ENCODE measurements at regions not wholly inside any gene's neighbourhood (a gene's known extent, or its start where the extent isn't known, plus 50 kb on each side); places are given as distances from the start of the nearest gene placed in this dataset.

- Histone ChIP-seq H3K9me3 (replicated peaks; ENCODE audit: control insufficient read depth, insufficient read depth, low read length) (no peaks in the 10 kb centered on the region), H3K4me3 (replicated peaks in 1 of 3; ENCODE audit: insufficient read depth in 1 of 3, low read depth in 1 of 3, low read length in 3 of 3) (no peak overlapping the region), H3K79me2 (ENCODE audit: control insufficient read depth, insufficient read depth, low read length) (no peaks in the 10 kb centered on the region), H3K9me1 (replicated peaks; ENCODE audit: control insufficient read depth, extremely low read depth, insufficient read depth, low read length) (no peaks in the 10 kb centered on the region), H3K36me3 (ENCODE audit: control insufficient read depth in 2 of 2, extremely low read depth in 1 of 2, insufficient read depth in 2 of 2, low read length in 2 of 2) (no peaks in the 10 kb centered on the region), H3K4me2 (ENCODE audit: insufficient read depth, low read length) (no peak overlapping the region), H3K27ac (ENCODE audit: insufficient read depth, low read depth, low read length) (no peak overlapping the region), H4K20me1 (replicated peaks; ENCODE audit: control insufficient read depth, extremely low read depth, insufficient read depth, low read length) (no peaks in the 10 kb centered on the region), H3K27me3 (ENCODE audit: control insufficient read depth in 2 of 2, insufficient read depth in 2 of 2, low read length in 2 of 2) (no peaks in the 10 kb centered on the region), H3K4me1 (ENCODE audit: control insufficient read depth, extremely low read depth, insufficient read depth, low read length) (no peaks in the 10 kb centered on the region), H2AFZ (ENCODE audit: low read depth, low read length) (no peak overlapping the region), H3K9ac (replicated peaks; ENCODE audit: extremely low read depth, insufficient read depth, low read length) (no peak overlapping the region)
- ChIA-PET CTCF (interaction anchor here (0.9 kb wide), 1 partner anchor 22 kb away, joined by 3 read pairs; no protein-coding TSS in a partner anchor), POLR2A (no interaction called here)
- no peak for TF ChIP-seq GATA2 (IDR thresholded peaks at IDR 0.05; ENCODE audit: insufficient read depth, insufficient read length, low read depth, low read length)
- TF ChIP-seq JUN (IDR thresholded peaks at IDR 0.05; ENCODE audit: borderline replicate concordance, insufficient read depth, insufficient read length, low read depth), result no peak
- TF ChIP-seq POLR2AphosphoS5 (IDR thresholded peaks at IDR 0.05; ENCODE audit: insufficient read depth, low read depth, low read length), result no peak
- TF ChIP-seq FOS (IDR thresholded peaks at IDR 0.05; ENCODE audit: borderline replicate concordance, insufficient read depth, low read length), result no peak
- no peak for TF ChIP-seq POLR2A (IDR thresholded peaks at IDR 0.05; ENCODE audit: low read depth, low read length)
- no peak for TF ChIP-seq MYC (IDR thresholded peaks at IDR 0.05; ENCODE audit: low read depth, low read length)
- TF ChIP-seq EZH2 (IDR thresholded peaks at IDR 0.05; ENCODE audit: borderline replicate concordance, low read depth, low read length, severe bottlenecking), result no peak
- no peak for TF ChIP-seq MAX (IDR thresholded peaks at IDR 0.05; ENCODE audit: insufficient read depth, insufficient read length)
- TF ChIP-seq, protein P1, sequence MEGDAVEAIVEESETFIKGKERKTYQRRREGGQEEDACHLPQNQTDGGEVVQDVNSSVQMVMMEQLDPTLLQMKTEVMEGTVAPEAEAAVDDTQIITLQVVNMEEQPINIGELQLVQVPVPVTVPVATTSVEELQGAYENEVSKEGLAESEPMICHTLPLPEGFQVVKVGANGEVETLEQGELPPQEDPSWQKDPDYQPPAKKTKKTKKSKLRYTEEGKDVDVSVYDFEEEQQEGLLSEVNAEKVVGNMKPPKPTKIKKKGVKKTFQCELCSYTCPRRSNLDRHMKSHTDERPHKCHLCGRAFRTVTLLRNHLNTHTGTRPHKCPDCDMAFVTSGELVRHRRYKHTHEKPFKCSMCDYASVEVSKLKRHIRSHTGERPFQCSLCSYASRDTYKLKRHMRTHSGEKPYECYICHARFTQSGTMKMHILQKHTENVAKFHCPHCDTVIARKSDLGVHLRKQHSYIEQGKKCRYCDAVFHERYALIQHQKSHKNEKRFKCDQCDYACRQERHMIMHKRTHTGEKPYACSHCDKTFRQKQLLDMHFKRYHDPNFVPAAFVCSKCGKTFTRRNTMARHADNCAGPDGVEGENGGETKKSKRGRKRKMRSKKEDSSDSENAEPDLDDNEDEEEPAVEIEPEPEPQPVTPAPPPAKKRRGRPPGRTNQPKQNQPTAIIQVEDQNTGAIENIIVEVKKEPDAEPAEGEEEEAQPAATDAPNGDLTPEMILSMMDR (IDR thresholded peaks at IDR 0.05; ENCODE audit: extremely low read depth in 1 of 2, insufficient read depth in 1 of 2, low read depth in 1 of 2, low read length in 2 of 2), result no peak
- dilution Hi-C loops (cut with MboI; ENCODE audit: extremely low pct_ligation_motif_present, low sequenced_read_pairs), result no loop called here
- DNase-seq (ENCODE audit: low read depth, low spot score), result no peak
- intact Hi-C loops (cut with micrococcal nuclease), result no loop called here
- FAIRE-seq, result no peak
- BruUV-seq (replicated peaks), result no TSS peak
Measured at GRCh38 chr14:56996721-56997399, 186.6 kb upstream of the OTX2 start.
